RWPE1 (cell line): ENCODE measurements at regions not wholly inside any gene's neighbourhood (a gene's known extent, or its start where the extent isn't known, plus 50 kb on each side); places are given as distances from the start of the nearest gene placed in this dataset.

ENCODE experiments used
- CTCF ChIA-PET: fragments of 350-600 bp; sonication (Branson Sonifier 250); formaldehyde crosslinking; extraction: SDS; loops from one replicate; lab custom pipeline; 2021; lab: Yijun Ruan, JAX
- POLR2A ChIA-PET: fragments of 400-600 bp; formaldehyde crosslinking; extraction: SDS; loops from one replicate; lab custom pipeline; 2020; ENCODE audit warnings: antibody characterized with exemption; ENCODE audit not compliant: low non-redundant PET; lab: Yijun Ruan, JAX
- DNase-seq: peaks from one replicate; pipeline ENCODE4 v3.0.0; 2012; ENCODE audit warnings: low spot score
- H3K27ac ChIP-seq: fragments of 450-650 bp; 2 replicates; pipeline ENCODE4 v1.5.1; 2017
- TF ChIP-seq, protein P1 (sequence below): fragments of 450-650 bp; conservative IDR thresholded peaks from 2 replicates; pipeline ENCODE4 v1.5.1; 2017; ENCODE audit warnings: low read depth, mild to moderate bottlenecking

DNA sequence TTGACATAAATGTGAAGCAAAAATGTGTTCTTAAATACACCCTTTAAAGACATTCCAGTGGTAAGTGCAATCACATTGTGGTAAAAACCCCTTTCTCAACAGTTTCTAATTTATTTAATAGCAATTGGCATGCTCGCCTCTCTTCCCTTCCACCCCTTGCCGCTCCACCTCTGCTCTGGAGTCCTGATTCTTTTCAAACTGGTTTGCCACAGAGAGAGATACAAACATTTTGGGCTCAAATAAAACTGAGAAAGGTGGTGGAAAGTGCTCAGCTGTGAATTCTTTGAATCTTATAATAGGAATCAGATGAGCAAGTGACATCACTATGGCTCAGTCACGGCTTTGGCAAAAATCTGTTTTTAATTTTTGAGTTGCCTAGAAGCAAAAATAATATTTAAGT lies 993.9 kb downstream of the GALC start:
- ChIA-PET POLR2A (no interaction called here), CTCF (no interaction called here)
- no peak for DNase-seq
- TF ChIP-seq, protein P1, sequence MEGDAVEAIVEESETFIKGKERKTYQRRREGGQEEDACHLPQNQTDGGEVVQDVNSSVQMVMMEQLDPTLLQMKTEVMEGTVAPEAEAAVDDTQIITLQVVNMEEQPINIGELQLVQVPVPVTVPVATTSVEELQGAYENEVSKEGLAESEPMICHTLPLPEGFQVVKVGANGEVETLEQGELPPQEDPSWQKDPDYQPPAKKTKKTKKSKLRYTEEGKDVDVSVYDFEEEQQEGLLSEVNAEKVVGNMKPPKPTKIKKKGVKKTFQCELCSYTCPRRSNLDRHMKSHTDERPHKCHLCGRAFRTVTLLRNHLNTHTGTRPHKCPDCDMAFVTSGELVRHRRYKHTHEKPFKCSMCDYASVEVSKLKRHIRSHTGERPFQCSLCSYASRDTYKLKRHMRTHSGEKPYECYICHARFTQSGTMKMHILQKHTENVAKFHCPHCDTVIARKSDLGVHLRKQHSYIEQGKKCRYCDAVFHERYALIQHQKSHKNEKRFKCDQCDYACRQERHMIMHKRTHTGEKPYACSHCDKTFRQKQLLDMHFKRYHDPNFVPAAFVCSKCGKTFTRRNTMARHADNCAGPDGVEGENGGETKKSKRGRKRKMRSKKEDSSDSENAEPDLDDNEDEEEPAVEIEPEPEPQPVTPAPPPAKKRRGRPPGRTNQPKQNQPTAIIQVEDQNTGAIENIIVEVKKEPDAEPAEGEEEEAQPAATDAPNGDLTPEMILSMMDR = no peak
- H3K27ac ChIP-seq = no peak overlapping the region

DNA sequence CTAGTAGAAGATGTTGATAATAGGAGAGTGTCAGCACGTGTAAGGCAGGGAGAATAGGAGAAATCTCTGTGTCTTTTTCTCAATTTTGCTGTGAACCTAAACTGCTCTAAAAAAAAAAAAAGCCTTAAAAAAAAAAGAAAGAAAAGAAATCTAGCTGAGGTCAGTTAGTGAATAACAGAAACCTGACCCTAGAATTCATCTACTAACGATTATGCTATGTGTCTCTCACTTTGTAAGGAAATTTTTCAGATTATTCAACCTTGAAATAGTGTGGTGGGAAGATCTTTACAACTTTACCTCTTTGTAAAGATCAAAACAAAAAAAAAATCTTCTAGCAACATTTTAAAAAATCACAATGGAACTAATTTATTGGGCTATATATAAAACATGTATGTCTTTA lies 995.7 kb downstream of the GALC start:
- no peak for DNase-seq
- TF ChIP-seq, protein P1 = no peak
- POLR2A ChIA-PET = no interaction called here
- H3K27ac ChIP-seq = no peak overlapping the region
- CTCF ChIA-PET = no interaction called here

DNA sequence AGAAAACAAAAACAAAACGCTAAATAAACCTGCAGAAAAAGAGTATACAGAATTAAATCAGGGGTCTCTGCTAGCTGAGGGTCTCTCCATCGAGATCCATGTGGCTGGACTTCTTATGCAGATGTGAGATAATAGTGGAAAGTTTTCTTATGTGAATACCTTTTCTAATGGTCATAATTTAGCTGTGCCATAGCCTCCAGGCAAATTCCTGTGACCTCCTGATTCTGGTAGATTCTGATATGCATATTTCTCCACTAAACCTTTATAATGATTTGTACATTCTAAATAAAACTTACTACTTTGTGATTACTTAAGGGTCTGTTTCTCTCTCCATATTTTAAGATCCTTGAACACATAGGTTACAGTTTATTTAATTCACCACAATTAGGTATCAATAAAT lies 1002.6 kb downstream of the GALC start:
- DNase-seq = no peak
- no peak overlapping the region for H3K27ac ChIP-seq
- TF ChIP-seq, protein P1 = no peak
- CTCF ChIA-PET = no interaction called here
- POLR2A ChIA-PET = no interaction called here

DNA sequence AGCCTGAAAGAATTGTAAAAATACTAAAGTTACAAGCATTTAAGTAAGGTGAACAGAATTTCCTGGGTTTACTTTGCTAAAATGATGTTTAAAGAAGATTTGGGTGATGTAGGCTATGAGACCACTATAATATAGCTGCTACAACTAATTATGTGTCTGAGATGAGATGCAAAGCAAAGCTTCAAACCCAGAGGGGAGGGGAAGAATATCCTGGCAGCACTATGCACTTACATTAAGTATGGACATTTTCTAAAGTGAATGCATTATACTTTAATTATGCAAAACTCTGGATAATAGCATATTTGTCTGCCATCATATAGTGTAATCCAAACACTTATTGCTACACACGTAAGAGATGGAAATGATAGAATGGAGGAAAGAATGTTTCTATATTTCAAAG lies 1003.7 kb downstream of the GALC start:
- DNase-seq = no peak
- no peak overlapping the region for H3K27ac ChIP-seq
- ChIA-PET POLR2A (no interaction called here), CTCF (no interaction called here)
- TF ChIP-seq, protein P1 = no peak

DNA sequence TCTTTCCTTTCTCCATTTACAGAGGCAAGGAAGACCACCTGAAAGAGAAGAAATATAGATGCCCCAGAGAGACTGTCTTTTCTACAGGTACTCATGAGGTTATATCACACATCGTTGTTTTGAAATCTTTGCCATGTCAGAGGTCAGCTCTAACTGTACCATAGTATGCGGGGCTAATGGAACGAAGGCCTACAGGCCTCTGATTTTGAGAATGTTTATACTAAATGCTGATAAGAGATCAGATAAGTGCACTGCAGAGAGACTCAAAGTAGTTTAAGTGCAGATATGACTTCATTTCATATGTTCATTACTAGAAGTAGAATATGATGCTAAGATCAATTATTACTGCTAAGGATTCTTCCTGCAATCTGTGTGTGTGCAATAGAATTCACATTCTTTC lies 1005.0 kb downstream of the GALC start:
- ChIA-PET CTCF (interaction anchor here (0.7 kb wide), 1 partner anchor 167 kb away, joined by 3 read pairs; no protein-coding TSS in a partner anchor), POLR2A (no interaction called here)
- H3K27ac ChIP-seq = no peak overlapping the region
- DNase-seq = no peak
- TF ChIP-seq, protein P1 = no peak

DNA sequence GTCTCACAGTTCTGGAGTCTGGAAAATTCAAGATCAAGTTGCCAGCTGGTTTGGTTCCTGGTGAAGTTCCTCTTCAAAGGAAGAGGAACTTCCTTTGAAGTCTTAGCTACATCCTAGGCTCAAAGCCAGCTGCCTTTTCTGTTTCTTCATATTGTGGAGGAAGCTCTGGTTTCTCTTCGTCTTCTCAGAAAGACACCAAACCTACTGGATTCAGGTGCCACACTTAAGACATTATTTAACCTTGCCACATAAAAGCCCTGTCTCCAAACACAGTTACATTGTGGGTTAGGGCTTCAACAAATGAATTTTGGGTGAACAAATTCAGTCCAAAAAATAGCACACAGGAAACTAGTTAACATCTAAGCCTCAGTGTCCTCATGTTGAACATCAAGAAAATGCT lies 1019.8 kb downstream of the GALC start:
- no peak overlapping the region for H3K27ac ChIP-seq
- ChIA-PET CTCF (no interaction called here), POLR2A (no interaction called here)
- DNase-seq = no peak
- TF ChIP-seq, protein P1 = no peak

DNA sequence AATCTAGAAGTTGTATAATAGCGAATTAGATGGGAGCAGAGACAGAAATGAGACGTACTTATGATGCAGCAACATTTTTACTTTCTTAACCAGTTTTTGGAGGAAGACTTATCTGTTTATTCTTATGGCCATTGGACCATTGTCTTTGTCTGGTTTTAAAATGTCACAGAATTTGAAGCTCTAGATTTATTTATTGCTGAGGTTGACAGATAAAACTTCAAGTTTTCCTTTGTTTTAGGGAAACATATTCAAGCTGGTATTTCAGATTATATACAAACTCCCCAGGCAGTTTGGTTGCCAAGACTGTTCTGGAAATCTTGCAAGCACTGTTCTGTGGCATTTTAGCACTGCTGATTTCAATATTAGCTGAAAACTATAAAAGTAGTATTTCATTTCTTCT lies 1021.7 kb downstream of the GALC start:
- ChIA-PET CTCF (no interaction called here), POLR2A (no interaction called here)
- no peak overlapping the region for H3K27ac ChIP-seq
- TF ChIP-seq, protein P1 = no peak
- no peak for DNase-seq
